ENCODE measurements at regions not wholly inside any gene's neighbourhood (a gene's known extent, or its start where the extent isn't known, plus 50 kb on each side); places are given as distances from the start of the nearest gene placed in this dataset.

- Histone ChIP-seq H3K27ac (ENCODE audit: low read depth in 1 of 2, low read length in 2 of 2) (no peak overlapping the region), H3K9ac (ENCODE audit: low read depth in 1 of 2, low read length in 2 of 2) (no peak overlapping the region), H3K9me3 (ENCODE audit: control insufficient read depth in 4 of 4, low read length in 3 of 4) (no peaks in the 10 kb centered on the region), H3K36me3 (ENCODE audit: control insufficient read depth in 4 of 4, insufficient read depth in 3 of 4, low read depth in 1 of 4, low read length in 3 of 4) (no peaks in the 10 kb centered on the region), H3K27me3 (ENCODE audit: control insufficient read depth in 4 of 4, insufficient read depth in 4 of 4, low read length in 3 of 4) (peaks cover 0 to 5% (median 0%) of the 10 kb centered on the region in 4 donors), H3K4me1 (ENCODE audit: control insufficient read depth in 4 of 4, insufficient read depth in 4 of 4, low read length in 3 of 4) (no peaks in the 10 kb centered on the region), H3K4me3 (ENCODE audit: low read depth in 1 of 3, low read length in 3 of 3) (no peak overlapping the region)
- WGBS, result 74% methylated on average over 3 of the region's 3 CpGs
- TF ChIP-seq EGR1 (IDR thresholded peaks at IDR 0.05; ENCODE audit: low read depth in 2 of 2) (no peak), FOXA1 (IDR thresholded peaks at IDR 0.05) (no peak), ZBTB33 (IDR thresholded peaks at IDR 0.05) (no peak), NR2F2 (IDR thresholded peaks at IDR 0.05) (no peak), ATF3 (IDR thresholded peaks at IDR 0.05) (no peak), RXRA (IDR thresholded peaks at IDR 0.05) (no peak), TAF1 (conservative IDR thresholded peaks at IDR 0.05) (no peak), REST (IDR thresholded peaks at IDR 0.05) (no peak), HNF4A (conservative IDR thresholded peaks at IDR 0.05) (no peak), RAD21 (IDR thresholded peaks at IDR 0.05) (no peak), MAX (IDR thresholded peaks at IDR 0.05) (no peak), JUND (IDR thresholded peaks at IDR 0.05) (no peak)
- DNase-seq (ENCODE audit: low spot score), result no peak
These were observed 55.1 kb downstream of the PJA1 start for GRCh38 chrX:69110116-69110530.

- no peak overlapping the region for H3K27ac ChIP-seq (ENCODE audit: low read depth in 1 of 2, low read length in 2 of 2)
- H3K9ac ChIP-seq (ENCODE audit: low read depth in 1 of 2, low read length in 2 of 2), result no peak overlapping the region
- DNase-seq (ENCODE audit: low spot score), result no peak
- no peak overlapping the region for H3K4me3 ChIP-seq (ENCODE audit: low read depth in 1 of 3, low read length in 3 of 3)
- H3K36me3 ChIP-seq (ENCODE audit: control insufficient read depth in 4 of 4, insufficient read depth in 3 of 4, low read depth in 1 of 4, low read length in 3 of 4), result no peaks in the 10 kb centered on the region
- TF ChIP-seq NR2F2 (IDR thresholded peaks at IDR 0.05) (no peak), RXRA (IDR thresholded peaks at IDR 0.05) (no peak), REST (IDR thresholded peaks at IDR 0.05) (no peak), GABPA (IDR thresholded peaks at IDR 0.05 in 1 of 2, conservative IDR thresholded peaks at IDR 0.05 in 1 of 2) (no peak), FOXA2 (IDR thresholded peaks at IDR 0.05) (no peak), RAD21 (IDR thresholded peaks at IDR 0.05) (no peak), JUND (IDR thresholded peaks at IDR 0.05) (no peak), HNF4G (IDR thresholded peaks at IDR 0.05) (no peak), MAX (IDR thresholded peaks at IDR 0.05) (no peak), SP1 (IDR thresholded peaks at IDR 0.05) (no peak), ATF3 (IDR thresholded peaks at IDR 0.05) (no peak), EGR1 (IDR thresholded peaks at IDR 0.05; ENCODE audit: low read depth in 2 of 2) (no peak)
- no peaks in the 10 kb centered on the region for H3K4me1 ChIP-seq (ENCODE audit: control insufficient read depth in 4 of 4, insufficient read depth in 4 of 4, low read length in 3 of 4)
- H3K9me3 ChIP-seq (ENCODE audit: control insufficient read depth in 4 of 4, low read length in 3 of 4), result no peaks in the 10 kb centered on the region
- 80% methylated on average over 5 of the region's 5 CpGs for WGBS
- H3K27me3 ChIP-seq (ENCODE audit: control insufficient read depth in 4 of 4, insufficient read depth in 4 of 4, low read length in 3 of 4), result peaks cover 0 to 5% (median 0%) of the 10 kb centered on the region in 4 donors
These were observed 55.5 kb downstream of the PJA1 start for GRCh38 chrX:69109706-69110105.

Measured in liver (tissue), 7 donors.